ENCODE measurements at regions not wholly inside any gene's neighbourhood (a gene's known extent, or its start where the extent isn't known, plus 50 kb on each side); places are given as distances from the start of the nearest gene placed in this dataset.
A peak's percentile ranks its signal among the peaks of the same experiment; 100 is the strongest.
"Not testable (repeated sequence)": the region's sequence is repeated elsewhere in the genome, so short reads cannot be mapped to it uniquely, and the experiment has no call there.

GRCh38 chr4:123651066-123651465 is 254.5 kb downstream of the SPRY1 start:
- TF ChIP-seq CTCF (IDR thresholded peaks at IDR 0.05; ENCODE audit: low read depth, low read length) = no peak
- H3K4me3 ChIP-seq (ENCODE audit: low read depth, low read length) = no peak overlapping the region

GRCh38 chr4:123651536-123652180 is 255.1 kb downstream of the SPRY1 start:
- no peak for TF ChIP-seq CTCF (IDR thresholded peaks at IDR 0.05; ENCODE audit: low read depth, low read length)
- no peak overlapping the region for H3K4me3 ChIP-seq (ENCODE audit: low read depth, low read length)

- H3K4me3 ChIP-seq (ENCODE audit: low read depth, low read length) = no peak overlapping the region
- TF ChIP-seq CTCF (IDR thresholded peaks at IDR 0.05; ENCODE audit: low read depth, low read length) = no peak
These were observed 255.9 kb downstream of the SPRY1 start for GRCh38 chr4:123652476-123652875.

- no peak for TF ChIP-seq CTCF (IDR thresholded peaks at IDR 0.05; ENCODE audit: low read depth, low read length)
- H3K4me3 ChIP-seq (ENCODE audit: low read depth, low read length) = no peak overlapping the region
These were observed 256.6 kb downstream of the SPRY1 start for GRCh38 chr4:123653236-123653635.

- not testable (repeated sequence) for H3K4me3 ChIP-seq (ENCODE audit: low read depth, low read length)
These were observed 260.2 kb downstream of the SPRY1 start for GRCh38 chr4:123656746-123657294.

- H3K4me3 ChIP-seq (ENCODE audit: low read depth, low read length) = not testable (repeated sequence)
These were observed 261.0 kb downstream of the SPRY1 start for GRCh38 chr4:123657606-123658005.

- TF ChIP-seq CTCF (IDR thresholded peaks at IDR 0.05; ENCODE audit: low read depth, low read length) = no peak
- H3K4me3 ChIP-seq (ENCODE audit: low read depth, low read length) = no peak overlapping the region
These were observed 262.7 kb downstream of the SPRY1 start for GRCh38 chr4:123659262-123659661.

- TF ChIP-seq CTCF (IDR thresholded peaks at IDR 0.05; ENCODE audit: low read depth, low read length) = 0 out of 2 replicates have a peak, but pooled peaks have one; percentile 21
These were observed 263.1 kb downstream of the SPRY1 start for GRCh38 chr4:123659730-123660129.

More at GRCh38 chr4:123659730-123660129, 263.1 kb downstream of the SPRY1 start:
- H3K4me3 ChIP-seq (ENCODE audit: low read depth, low read length) = no peak overlapping the region
